Endothelial cell (in vitro differentiated cells): ENCODE measurements at regions not wholly inside any gene's neighbourhood (a gene's known extent, or its start where the extent isn't known, plus 50 kb on each side); places are given as distances from the start of the nearest gene placed in this dataset.

ENCODE experiments used
- DNase-seq: peaks from one replicate; pipeline ENCODE4 v3.0.0; 2021; ENCODE audit warnings: low spot score
- H3K27ac Mint-ChIP-seq: one replicate; pipeline ENCODE4 v1.8.0; 2021; ENCODE audit warnings: mixed read lengths, inconsistent platforms; ENCODE audit not compliant: unreplicated experiment
- H3K27me3 Mint-ChIP-seq: one replicate; pipeline ENCODE4 v1.8.0; 2021; ENCODE audit warnings: mild to moderate bottlenecking, moderate library complexity, mixed read lengths, inconsistent platforms; ENCODE audit not compliant: unreplicated experiment
- H3K36me3 Mint-ChIP-seq: one replicate; pipeline ENCODE4 v1.8.0; 2021; ENCODE audit warnings: mild to moderate bottlenecking, low read depth, mixed read lengths, inconsistent platforms; ENCODE audit not compliant: unreplicated experiment
- H3K4me1 Mint-ChIP-seq: one replicate; pipeline ENCODE4 v1.8.0; 2021; ENCODE audit warnings: mild to moderate bottlenecking, mixed read lengths, inconsistent platforms; ENCODE audit not compliant: unreplicated experiment
- H3K4me3 Mint-ChIP-seq: one replicate; pipeline ENCODE4 v1.8.0; 2021; ENCODE audit warnings: mild to moderate bottlenecking, mixed read lengths, inconsistent platforms; ENCODE audit not compliant: unreplicated experiment
- H3K9me3 Mint-ChIP-seq: one replicate; pipeline ENCODE4 v1.8.0; 2021; ENCODE audit warnings: mixed read lengths, inconsistent platforms; ENCODE audit not compliant: unreplicated experiment
- TF ChIP-seq, protein P1 (sequence below): fragments of 200-600 bp; sonication (generic); IDR thresholded peaks from one replicate; pipeline ENCODE4 v1.5.0; 2021; ENCODE audit warnings: antibody characterized with exemption; ENCODE audit not compliant: unreplicated experiment

DNA sequence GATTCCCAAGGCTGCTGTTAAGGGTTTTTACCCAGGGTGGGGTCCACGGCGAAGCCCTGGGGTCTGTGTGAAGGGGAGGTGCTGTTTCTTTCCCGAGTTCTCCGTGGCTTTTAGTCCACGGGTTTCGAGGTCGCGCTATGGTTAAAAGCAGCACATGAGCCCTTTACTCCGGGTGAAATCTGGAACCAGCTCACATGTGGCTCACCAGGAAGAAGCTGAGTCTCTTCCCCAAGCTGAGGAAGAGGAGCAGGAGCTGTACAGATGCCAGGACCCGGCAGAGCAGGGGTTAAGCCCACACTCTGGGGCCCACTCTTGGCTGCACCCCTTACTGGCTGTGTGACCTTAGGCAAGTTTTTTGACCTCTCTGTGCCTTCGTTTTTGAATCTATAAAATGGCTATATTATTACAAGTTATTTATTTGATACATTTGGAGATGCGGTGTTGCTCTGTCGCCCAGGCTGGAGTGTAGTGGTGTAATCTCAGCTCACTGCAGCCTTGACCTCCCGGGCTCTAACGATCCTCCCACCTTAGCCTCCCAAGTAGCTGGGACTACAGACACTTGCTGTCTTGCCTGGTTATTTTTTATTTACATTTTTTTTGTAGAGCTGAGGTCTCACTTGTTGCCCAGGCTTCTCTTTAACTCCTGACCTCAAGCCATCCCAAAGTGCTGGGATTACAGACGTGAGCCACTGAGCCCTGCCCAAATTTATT lies 266.3 kb downstream of the AACS start:
- TF ChIP-seq, protein P1, sequence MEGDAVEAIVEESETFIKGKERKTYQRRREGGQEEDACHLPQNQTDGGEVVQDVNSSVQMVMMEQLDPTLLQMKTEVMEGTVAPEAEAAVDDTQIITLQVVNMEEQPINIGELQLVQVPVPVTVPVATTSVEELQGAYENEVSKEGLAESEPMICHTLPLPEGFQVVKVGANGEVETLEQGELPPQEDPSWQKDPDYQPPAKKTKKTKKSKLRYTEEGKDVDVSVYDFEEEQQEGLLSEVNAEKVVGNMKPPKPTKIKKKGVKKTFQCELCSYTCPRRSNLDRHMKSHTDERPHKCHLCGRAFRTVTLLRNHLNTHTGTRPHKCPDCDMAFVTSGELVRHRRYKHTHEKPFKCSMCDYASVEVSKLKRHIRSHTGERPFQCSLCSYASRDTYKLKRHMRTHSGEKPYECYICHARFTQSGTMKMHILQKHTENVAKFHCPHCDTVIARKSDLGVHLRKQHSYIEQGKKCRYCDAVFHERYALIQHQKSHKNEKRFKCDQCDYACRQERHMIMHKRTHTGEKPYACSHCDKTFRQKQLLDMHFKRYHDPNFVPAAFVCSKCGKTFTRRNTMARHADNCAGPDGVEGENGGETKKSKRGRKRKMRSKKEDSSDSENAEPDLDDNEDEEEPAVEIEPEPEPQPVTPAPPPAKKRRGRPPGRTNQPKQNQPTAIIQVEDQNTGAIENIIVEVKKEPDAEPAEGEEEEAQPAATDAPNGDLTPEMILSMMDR = no peak
- Mint-ChIP-seq H3K4me3 (peak overlapping the region; percentile 69), H3K36me3 (no peaks in the 10 kb centered on the region), H3K9me3 (no peaks in the 10 kb centered on the region), H3K27me3 (peaks cover 8% of the 10 kb centered on the region), H3K27ac (no peak overlapping the region), H3K4me1 (no peaks in the 10 kb centered on the region)
- DNase-seq = no peak

DNA sequence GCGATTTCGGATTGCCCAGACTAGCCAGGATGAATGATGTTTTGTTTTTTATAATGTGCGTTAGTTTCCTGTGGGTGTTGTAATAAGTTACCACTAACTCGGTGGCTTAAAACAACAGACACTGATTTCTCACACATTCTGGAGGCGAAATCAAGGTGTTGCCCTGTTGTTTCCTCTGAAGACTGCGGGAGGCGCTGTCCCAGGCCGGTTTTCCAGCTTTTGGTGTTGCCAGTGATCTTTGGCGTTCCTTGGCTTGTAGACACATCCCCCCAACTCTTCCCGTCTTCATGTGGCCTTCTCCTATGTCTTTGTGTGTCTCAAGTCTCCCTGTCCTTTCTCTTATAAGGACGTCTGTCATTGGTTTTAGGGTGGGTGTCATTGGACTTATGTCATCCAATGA lies 267.7 kb downstream of the AACS start:
- Mint-ChIP-seq H3K27ac (no peak overlapping the region), H3K36me3 (no peaks in the 10 kb centered on the region), H3K9me3 (no peaks in the 10 kb centered on the region), H3K4me1 (no peaks in the 10 kb centered on the region), H3K4me3 (no peak overlapping the region), H3K27me3 (peaks cover 6% of the 10 kb centered on the region)
- TF ChIP-seq, protein P1 = peak; percentile 57
- no peak for DNase-seq

DNA sequence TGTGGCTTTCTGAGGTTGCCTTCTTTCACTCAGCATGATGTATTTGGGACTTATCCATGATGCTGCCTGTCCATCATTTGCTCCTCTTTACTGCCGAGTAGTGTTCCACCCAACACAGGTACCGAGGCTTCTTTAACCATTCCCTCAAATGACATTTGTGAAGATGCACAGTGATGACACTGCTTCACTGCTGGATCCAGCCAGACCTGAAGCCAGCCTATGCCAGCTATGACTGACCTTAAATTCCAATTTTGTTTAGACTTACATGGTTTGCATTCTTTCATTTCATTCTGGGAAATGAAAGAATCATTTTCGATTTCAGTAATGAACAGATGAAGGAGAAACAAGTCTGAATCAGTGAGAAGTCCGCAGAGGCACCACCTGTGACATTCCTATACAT lies 271.0 kb downstream of the AACS start:
- no peak for DNase-seq
- TF ChIP-seq, protein P1 = no peak
- no peaks in the 10 kb centered on the region for H3K4me1 Mint-ChIP-seq
- no peaks in the 10 kb centered on the region for H3K36me3 Mint-ChIP-seq
- H3K9me3 Mint-ChIP-seq = no peaks in the 10 kb centered on the region
- H3K4me3 Mint-ChIP-seq = no peak overlapping the region
- no peak overlapping the region for H3K27ac Mint-ChIP-seq
- no peaks in the 10 kb centered on the region for H3K27me3 Mint-ChIP-seq

DNA sequence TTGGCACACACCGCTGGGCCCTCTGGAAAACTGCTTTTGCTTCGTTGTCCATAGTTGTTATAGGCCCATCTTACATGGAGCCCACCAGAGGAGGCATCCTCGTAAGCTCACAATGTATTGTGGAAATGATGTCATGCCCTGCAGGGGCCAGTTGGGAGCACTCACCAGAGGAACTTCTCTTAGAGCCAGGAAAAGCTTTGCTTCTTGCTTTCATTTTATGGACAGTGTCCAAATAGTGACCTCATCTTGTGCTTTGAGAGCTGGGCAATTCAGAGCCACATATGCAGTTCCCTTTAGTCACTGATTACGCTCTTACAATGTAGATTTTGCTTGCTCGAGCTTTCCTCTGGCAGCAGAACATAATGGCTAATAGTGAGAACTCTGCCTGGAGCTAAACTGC lies 275.6 kb downstream of the AACS start:
- no peak for DNase-seq
- Mint-ChIP-seq H3K27ac (no peak overlapping the region), H3K36me3 (no peaks in the 10 kb centered on the region), H3K27me3 (peaks cover 1% of the 10 kb centered on the region), H3K4me3 (no peak overlapping the region), H3K9me3 (no peaks in the 10 kb centered on the region), H3K4me1 (peaks cover 15% of the 10 kb centered on the region)
- TF ChIP-seq, protein P1 = no peak

DNA sequence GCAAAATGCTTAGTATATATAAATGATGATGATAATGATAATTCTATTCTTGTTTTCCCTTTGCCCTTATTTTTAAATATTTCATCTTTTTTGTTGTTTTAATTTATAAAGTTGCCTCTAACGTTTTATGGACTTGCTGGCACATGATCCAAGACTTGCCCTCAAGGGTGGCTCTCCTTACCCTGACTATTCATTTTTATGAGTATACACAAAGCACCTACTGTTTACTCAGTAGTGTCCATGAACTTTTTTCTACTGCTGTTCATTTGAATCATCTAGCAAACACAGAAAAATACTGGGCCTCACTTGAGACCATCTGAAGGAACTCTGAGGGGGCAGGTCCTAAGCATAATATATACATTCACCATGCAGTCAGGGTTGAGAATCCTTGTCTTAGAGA lies 276.2 kb downstream of the AACS start:
- H3K9me3 Mint-ChIP-seq = no peaks in the 10 kb centered on the region
- TF ChIP-seq, protein P1 = no peak
- H3K27me3 Mint-ChIP-seq = peaks cover 1% of the 10 kb centered on the region
- no peak overlapping the region for H3K27ac Mint-ChIP-seq
- DNase-seq = no peak
- no peak overlapping the region for H3K4me3 Mint-ChIP-seq
- peaks cover 20% of the 10 kb centered on the region for H3K4me1 Mint-ChIP-seq
- H3K36me3 Mint-ChIP-seq = no peaks in the 10 kb centered on the region
